K562 (cell line): ENCODE measurements at regions not wholly inside any gene's neighbourhood (a gene's known extent, or its start where the extent isn't known, plus 50 kb on each side); places are given as distances from the start of the nearest gene placed in this dataset.

Source experiments
- ATAC-seq: fragments of 200-7000 bp; cut with Tn5 transposase; 3 replicates; pipeline ENCODE4 v1.9.1; 2020; ENCODE audit warnings: moderate library complexity
- BruUV-seq: library from RNA; stranded (reverse); fragments of 400-500 nt; replicated peaks from 2 replicates; lab custom pipeline; 2021; lab: Mats Ljungman, UMichigan
- CTCF ChIA-PET: fragments of 300-600 bp; formaldehyde crosslinking; extraction: SDS; loops from one replicate; lab custom pipeline; 2021; ENCODE audit warnings: low intra/inter-chr PET ratio; lab: Yijun Ruan, JAX
- POLR2A ChIA-PET: fragments of 300-600, 350-650 bp; sonication (Branson Sonifier 250); formaldehyde crosslinking; extraction: SDS; loops from one replicate; lab custom pipeline; 2021; ENCODE audit warnings: antibody characterized with exemption, inconsistent platforms; lab: Yijun Ruan, JAX
- DNase-seq, 4 experiments: peaks; one replicate each; pipeline versions ENCODE4 v3.0.0 to v3.0.0-alpha.2; 2011 to 2018; ENCODE audit warnings: low spot score in 3 of 4, mixed read lengths in 3 of 4; ENCODE audit errors: extremely low read depth in 1 of 4
- FAIRE-seq: peaks from 2 replicates; lab custom pipeline; 2011; peaks lifted over from hg19 to GRCh38; lab: Jason Lieb, UNC
- H2AFZ ChIP-seq: 2 replicates; pipeline ENCODE4 v1.6.0; 2011; ENCODE audit warnings: low read depth, low read length, control low read depth, inconsistent platforms
- H3K27ac ChIP-seq: fragments of 200-600 bp; 3 replicates; pipeline ENCODE4 v1.8.0; 2011; ENCODE audit warnings: low read depth, mild to moderate bottlenecking, control low read depth, inconsistent platforms, low read length, moderate library complexity, mixed read lengths; ENCODE audit errors: extremely low read depth
- H3K27me3 ChIP-seq, 2 experiments: fragments of 300-600 bp in 1 of 2; 2 replicates in 1 of 2; 3 replicates in 1 of 2; pipeline versions ENCODE4 v1.6.0 to v1.8.0; 2011; ENCODE audit warnings: inconsistent platforms in 2 of 2, low read length in 2 of 2, mild to moderate bottlenecking in 1 of 2, mixed read lengths in 1 of 2, moderate library complexity in 1 of 2; ENCODE audit not compliant: control insufficient read depth in 2 of 2, insufficient read depth in 2 of 2
- H3K36me3 ChIP-seq: fragments of 300-600 bp; 3 replicates; pipeline ENCODE4 v1.8.0; 2011; ENCODE audit warnings: mild to moderate bottlenecking, low read length, inconsistent platforms; ENCODE audit not compliant: control insufficient read depth, insufficient read depth
- H3K4me1 ChIP-seq, 2 experiments: fragments of 200-600 bp in 1 of 2; replicated peaks in 1 of 2; 2 replicates in 1 of 2; 3 replicates in 1 of 2; pipeline versions ENCODE4 v1.5.1 to v1.8.0; 2011; ENCODE audit warnings: inconsistent platforms in 2 of 2, low read length in 2 of 2, mild to moderate bottlenecking in 1 of 2, mixed read lengths in 1 of 2, moderate library complexity in 1 of 2; ENCODE audit not compliant: control insufficient read depth in 2 of 2, insufficient read depth in 2 of 2
- H3K4me2 ChIP-seq: 2 replicates; pipeline ENCODE4 v1.6.1; 2011; ENCODE audit warnings: low read length, control low read depth, inconsistent platforms, mixed read lengths; ENCODE audit not compliant: insufficient read depth
- H3K4me3 ChIP-seq: fragments of 200-600 bp; sonication (generic), shearing (Covaris generic); 2 replicates; pipeline ENCODE4 v1.5.1; 2016; ENCODE audit warnings: control low read depth, inconsistent platforms
- H3K79me2 ChIP-seq: fragments of 200-600 bp; 3 replicates; pipeline ENCODE4 v1.8.0; 2011; ENCODE audit warnings: low read length, inconsistent platforms; ENCODE audit not compliant: control insufficient read depth, insufficient read depth
- H3K9ac ChIP-seq, 2 experiments: 2 replicates each; pipeline versions ENCODE4 v1.6.0 to v1.6.1; 2011; ENCODE audit warnings: low read depth in 2 of 2, low read length in 2 of 2, control low read depth in 1 of 2, inconsistent platforms in 1 of 2, mild to moderate bottlenecking in 1 of 2, mixed read lengths in 1 of 2; ENCODE audit not compliant: insufficient read depth in 1 of 2
- H3K9me1 ChIP-seq: one replicate; pipeline ENCODE4 v1.6.0; 2011; ENCODE audit warnings: inconsistent platforms, mild to moderate bottlenecking, low read length, moderate library complexity; ENCODE audit not compliant: control insufficient read depth, insufficient read depth
- H3K9me3 ChIP-seq: replicated peaks from 2 replicates; pipeline ENCODE4 v1.5.1; 2011; ENCODE audit warnings: low read depth, low read length, inconsistent platforms; ENCODE audit not compliant: control insufficient read depth, insufficient read depth
- H4K20me1 ChIP-seq: replicated peaks from 2 replicates; pipeline ENCODE4 v1.6.1; 2011; ENCODE audit warnings: low read length, inconsistent platforms, mixed read lengths; ENCODE audit not compliant: control insufficient read depth, insufficient read depth
- BACH1 ChIP-seq: fragments of 200-800 bp; sonication (Bioruptor generic); IDR thresholded peaks from 2 replicates; pipeline ENCODE4 v1.6.1; 2016; ENCODE audit warnings: missing genetic modification characterization, missing compliant biosample characterization
- NUFIP1 ChIP-seq: fragments of 450-650 bp; IDR thresholded peaks from 2 replicates; pipeline ENCODE4 v1.6.1; 2018; ENCODE audit not compliant: partially characterized antibody
- TEAD4 ChIP-seq, 2 experiments: sonication (generic) in 1 of 2; formaldehyde crosslinking in 1 of 2; IDR thresholded peaks; 2 replicates each; pipeline versions ENCODE4 v1.6.1 to v1.8.0; 2012 to 2022; ENCODE audit warnings: borderline replicate concordance in 1 of 2, inconsistent platforms in 1 of 2, low read length in 1 of 2, mild to moderate bottlenecking in 1 of 2, missing genetic modification reagents in 1 of 2
- ZNF318 ChIP-seq, 2 experiments: fragments of 450-650 bp; IDR thresholded peaks; 2 replicates each; pipeline ENCODE4 v1.6.1; 2016; ENCODE audit warnings: mild to moderate bottlenecking in 2 of 2, borderline replicate concordance in 1 of 2, low read depth in 1 of 2, moderate library complexity in 1 of 2
- WGBS: fragments of 100-300 bp; shearing (Covaris generic); methylation state at CpG from one replicate; pipeline ENCODE4 v1.1.6; 2016; ENCODE audit warnings: low coverage, mixed read lengths; ENCODE audit not compliant: insufficient coverage; ENCODE audit errors: missing lambda C conversion rate; 5-methylcytosine and 5-hydroxymethylcytosine counted together
- in situ Hi-C: fragments of 300-500 bp; cut with MboI; formaldehyde crosslinking; loops from 4 replicates; pipeline ENCODE4 v1.15.0; 2018; ENCODE audit warnings: inconsistent platforms, mixed read lengths
- intact Hi-C: fragments of 100-400 bp; cut with micrococcal nuclease; formaldehyde crosslinking; loops from 2 replicates; pipeline ENCODE4 v1.14.2; 2022

DNA sequence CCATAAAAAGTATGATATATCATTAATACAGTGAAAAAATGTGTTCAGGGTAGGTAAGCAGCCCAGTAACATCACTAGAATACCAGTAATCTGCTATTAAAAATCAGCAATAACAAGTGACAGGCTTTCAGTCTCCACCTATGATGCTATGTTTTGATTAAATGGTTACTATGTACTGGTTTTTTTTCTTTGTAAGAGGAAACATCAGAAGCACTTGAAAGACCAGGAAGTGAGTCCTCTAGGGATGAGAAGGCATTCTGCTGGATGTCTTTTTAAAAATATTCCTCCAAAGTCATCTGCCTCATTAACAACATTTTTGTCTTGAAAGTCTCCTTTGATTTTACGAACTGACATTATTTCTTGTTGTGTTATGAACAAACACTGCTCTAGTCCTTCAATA, 136.0 kb upstream of the FAM98A start:
- Histone ChIP-seq H3K9me1 (no peaks in the 10 kb centered on the region), H3K27ac (no peak overlapping the region), H3K9me3 (no peaks in the 10 kb centered on the region), H3K4me1 (no peaks in the 10 kb centered on the region), H2AFZ (no peak overlapping the region), H3K4me2 (no peak overlapping the region), H4K20me1 (no peaks in the 10 kb centered on the region), H3K79me2 (no peaks in the 10 kb centered on the region), H3K9ac (no peak overlapping the region), H3K4me3 (no peak overlapping the region), H3K27me3 (no peaks in the 10 kb centered on the region), H3K36me3 (no peaks in the 10 kb centered on the region)
- FAIRE-seq: no peak
- ChIA-PET POLR2A (no interaction called here), CTCF (no interaction called here)
- TF ChIP-seq TEAD4 (IDR thresholded peaks at IDR 0.05; ENCODE audit: low read length) (no peak), TEAD4 (CRISPR knock-in tag; IDR thresholded peaks at IDR 0.05; ENCODE audit: borderline replicate concordance) (no peak), BACH1 (tag) (no peak), ZNF318 (IDR thresholded peaks at IDR 0.05; ENCODE audit: borderline replicate concordance in 1 of 2, low read depth in 1 of 2) (no peak), NUFIP1 (no peak)
- intact Hi-C loops (no loop called here), in situ Hi-C loops (no loop called here)
- DNase-seq: no peak
- WGBS: 0% methylated on average over 1 of the region's 1 CpG
- no peak for ATAC-seq
- BruUV-seq: no TSS peak
